ENCODE measurements at regions not wholly inside any gene's neighbourhood (a gene's known extent, or its start where the extent isn't known, plus 50 kb on each side); places are given as distances from the start of the nearest gene placed in this dataset.

DNA sequence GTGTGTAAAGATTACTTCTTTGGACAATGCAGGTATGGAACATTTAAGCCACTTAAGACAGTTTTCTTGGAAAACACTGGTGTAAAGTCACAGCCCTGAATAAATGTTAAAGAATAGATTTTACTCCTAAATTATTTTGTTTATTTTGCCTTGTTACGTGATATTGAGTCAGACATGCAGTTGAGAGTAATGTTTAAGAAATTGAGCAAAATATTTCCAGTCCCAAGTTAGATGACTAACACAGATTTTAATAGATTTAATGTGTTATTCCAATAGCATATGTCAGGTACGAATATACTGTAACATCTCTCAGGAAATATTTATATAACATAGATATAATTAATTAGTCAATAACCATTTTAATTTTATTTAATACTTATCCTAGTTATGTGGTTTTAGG, 1361.7 kb downstream of the FSCB start:
- POLR2A ChIA-PET = no interaction called here
- no peaks in the 10 kb centered on the region for H3K36me3 ChIP-seq (ENCODE audit: control insufficient read depth in 2 of 2, extremely low read depth in 1 of 2, insufficient read depth in 2 of 2, low read length in 2 of 2)
- no peak for FAIRE-seq
- H2AFZ ChIP-seq (ENCODE audit: low read depth, low read length) = no peak overlapping the region
- no TSS peak for BruUV-seq (replicated peaks)
- no peaks in the 10 kb centered on the region for H3K9me1 ChIP-seq (replicated peaks; ENCODE audit: control insufficient read depth, extremely low read depth, insufficient read depth, low read length)
- H3K4me1 ChIP-seq (ENCODE audit: control insufficient read depth, extremely low read depth, insufficient read depth, low read length) = no peaks in the 10 kb centered on the region
- intact Hi-C loops (cut with micrococcal nuclease) (no loop called here), dilution Hi-C loops (cut with MboI; ENCODE audit: extremely low pct_ligation_motif_present, low sequenced_read_pairs) (no loop called here)
- H3K4me2 ChIP-seq (ENCODE audit: insufficient read depth, low read length) = no peak overlapping the region
- H3K27me3 ChIP-seq (ENCODE audit: control insufficient read depth in 2 of 2, insufficient read depth in 2 of 2, low read length in 2 of 2) = no peaks in the 10 kb centered on the region
- H3K9me3 ChIP-seq (replicated peaks; ENCODE audit: control insufficient read depth, insufficient read depth, low read length) = peaks cover 2% of the 10 kb centered on the region
- no peak overlapping the region for H3K9ac ChIP-seq (replicated peaks; ENCODE audit: extremely low read depth, insufficient read depth, low read length)
- H3K27ac ChIP-seq (ENCODE audit: insufficient read depth, low read depth, low read length) = no peak overlapping the region
- H3K79me2 ChIP-seq (ENCODE audit: control insufficient read depth, insufficient read depth, low read length) = no peaks in the 10 kb centered on the region
- no peaks in the 10 kb centered on the region for H4K20me1 ChIP-seq (replicated peaks; ENCODE audit: control insufficient read depth, extremely low read depth, insufficient read depth, low read length)
- TF ChIP-seq POLR2A (IDR thresholded peaks at IDR 0.05; ENCODE audit: low read depth, low read length) = no peak
- TF ChIP-seq MYC (IDR thresholded peaks at IDR 0.05; ENCODE audit: low read depth, low read length) = no peak
- no peak for TF ChIP-seq POLR2AphosphoS5 (IDR thresholded peaks at IDR 0.05; ENCODE audit: insufficient read depth, low read depth, low read length)
- TF ChIP-seq, protein P1, sequence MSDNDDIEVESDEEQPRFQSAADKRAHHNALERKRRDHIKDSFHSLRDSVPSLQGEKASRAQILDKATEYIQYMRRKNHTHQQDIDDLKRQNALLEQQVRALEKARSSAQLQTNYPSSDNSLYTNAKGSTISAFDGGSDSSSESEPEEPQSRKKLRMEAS (IDR thresholded peaks at IDR 0.05; ENCODE audit: insufficient read depth, insufficient read length) = no peak
- TF ChIP-seq FOS (IDR thresholded peaks at IDR 0.05; ENCODE audit: borderline replicate concordance, insufficient read depth, low read length) = no peak
- no peak for TF ChIP-seq EZH2 (IDR thresholded peaks at IDR 0.05; ENCODE audit: borderline replicate concordance, low read depth, low read length, severe bottlenecking)
- TF ChIP-seq, protein P2, sequence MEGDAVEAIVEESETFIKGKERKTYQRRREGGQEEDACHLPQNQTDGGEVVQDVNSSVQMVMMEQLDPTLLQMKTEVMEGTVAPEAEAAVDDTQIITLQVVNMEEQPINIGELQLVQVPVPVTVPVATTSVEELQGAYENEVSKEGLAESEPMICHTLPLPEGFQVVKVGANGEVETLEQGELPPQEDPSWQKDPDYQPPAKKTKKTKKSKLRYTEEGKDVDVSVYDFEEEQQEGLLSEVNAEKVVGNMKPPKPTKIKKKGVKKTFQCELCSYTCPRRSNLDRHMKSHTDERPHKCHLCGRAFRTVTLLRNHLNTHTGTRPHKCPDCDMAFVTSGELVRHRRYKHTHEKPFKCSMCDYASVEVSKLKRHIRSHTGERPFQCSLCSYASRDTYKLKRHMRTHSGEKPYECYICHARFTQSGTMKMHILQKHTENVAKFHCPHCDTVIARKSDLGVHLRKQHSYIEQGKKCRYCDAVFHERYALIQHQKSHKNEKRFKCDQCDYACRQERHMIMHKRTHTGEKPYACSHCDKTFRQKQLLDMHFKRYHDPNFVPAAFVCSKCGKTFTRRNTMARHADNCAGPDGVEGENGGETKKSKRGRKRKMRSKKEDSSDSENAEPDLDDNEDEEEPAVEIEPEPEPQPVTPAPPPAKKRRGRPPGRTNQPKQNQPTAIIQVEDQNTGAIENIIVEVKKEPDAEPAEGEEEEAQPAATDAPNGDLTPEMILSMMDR (IDR thresholded peaks at IDR 0.05; ENCODE audit: extremely low read depth in 1 of 2, insufficient read depth in 1 of 2, low read depth in 1 of 2, low read length in 2 of 2) = no peak
- no peak for TF ChIP-seq JUN (IDR thresholded peaks at IDR 0.05; ENCODE audit: borderline replicate concordance, insufficient read depth, insufficient read length, low read depth)
- no peak for TF ChIP-seq GATA2 (IDR thresholded peaks at IDR 0.05; ENCODE audit: insufficient read depth, insufficient read length, low read depth, low read length)
- CTCF ChIA-PET = no interaction called here
- no peak for DNase-seq (ENCODE audit: low read depth, low spot score)
- H3K4me3 ChIP-seq (replicated peaks in 1 of 3; ENCODE audit: insufficient read depth in 1 of 3, low read depth in 1 of 3, low read length in 3 of 3) = no peak overlapping the region

All from endothelial cell of umbilical vein (primary cell).